K562 (cell line): ENCODE measurements at regions not wholly inside any gene's neighbourhood (a gene's known extent, or its start where the extent isn't known, plus 50 kb on each side); places are given as distances from the start of the nearest gene placed in this dataset.

ENCODE experiments used
- ELK1 ChIP-seq: sonication (generic); formaldehyde crosslinking; IDR thresholded peaks from 2 replicates; pipeline ENCODE4 v1.8.1; 2022; ENCODE audit warnings: missing genetic modification reagents
- FIP1L1 ChIP-seq: fragments of 200-400 bp; formaldehyde crosslinking; IDR thresholded peaks from 2 replicates; pipeline ENCODE4 v1.6.1; 2018; ENCODE audit warnings: mild to moderate bottlenecking, low read depth, low read length; ENCODE audit not compliant: poor library complexity, severe bottlenecking
- FOXP1 ChIP-seq: sonication (generic); formaldehyde crosslinking; IDR thresholded peaks from 2 replicates; pipeline ENCODE4 v1.8.0; 2022; ENCODE audit warnings: mild to moderate bottlenecking, missing genetic modification reagents
- HNRNPLL ChIP-seq: fragments of 200-400 bp; formaldehyde crosslinking; IDR thresholded peaks from 2 replicates; pipeline ENCODE4 v1.6.1; 2017; ENCODE audit warnings: low read length, low read depth, mild to moderate bottlenecking; ENCODE audit not compliant: poor library complexity, severe bottlenecking
- HNRNPUL1 ChIP-seq: fragments of 200-400 bp; formaldehyde crosslinking; IDR thresholded peaks from 2 replicates; pipeline ENCODE4 v1.6.1; 2017; ENCODE audit warnings: low read length
- LCOR ChIP-seq: sonication (generic); formaldehyde crosslinking; IDR thresholded peaks from 2 replicates; pipeline ENCODE4 v1.8.0; 2022; ENCODE audit warnings: mild to moderate bottlenecking, missing genetic modification reagents
- MCM7 ChIP-seq, 2 experiments: fragments of 450-650 bp; IDR thresholded peaks; 2 replicates each; pipeline ENCODE4 v1.6.1; 2016 to 2018
- PHF20 ChIP-seq: fragments of 450-650 bp; IDR thresholded peaks from 2 replicates; pipeline ENCODE4 v1.6.1; 2018; ENCODE audit not compliant: partially characterized antibody
- PPARD ChIP-seq: fragments of 250-450 bp; sonication (Bioruptor Pico); IDR thresholded peaks from 2 replicates; pipeline ENCODE4 v1.8.0; 2022; ENCODE audit warnings: inconsistent platforms, mild to moderate bottlenecking, moderate library complexity
- PRDM10 ChIP-seq: fragments of 450-650 bp; IDR thresholded peaks from 2 replicates; pipeline ENCODE4 v1.6.1; 2018; ENCODE audit not compliant: partially characterized antibody
- PTTG1 ChIP-seq: fragments of 450-650 bp; IDR thresholded peaks from 2 replicates; pipeline ENCODE4 v1.6.1; 2016; ENCODE audit warnings: low read depth, mild to moderate bottlenecking, missing genetic modification characterization, missing compliant biosample characterization
- SIN3A ChIP-seq, 2 experiments: fragments of 150-350 bp in 1 of 2; IDR thresholded peaks; 2 replicates each; pipeline ENCODE4 v1.6.1; 2011 to 2016; ENCODE audit warnings: borderline replicate concordance in 2 of 2, low read depth in 2 of 2, low read length in 2 of 2, mild to moderate bottlenecking in 2 of 2, moderate library complexity in 2 of 2; ENCODE audit not compliant: control insufficient read depth in 1 of 2
- SMC3 ChIP-seq: conservative IDR thresholded peaks from 2 replicates; pipeline ENCODE4 v1.6.1; 2011; ENCODE audit warnings: low read depth, low read length, improper control_type of control experiment; ENCODE audit not compliant: insufficient read depth
- ZNF143 ChIP-seq: sonication (generic); formaldehyde crosslinking; IDR thresholded peaks from 2 replicates; pipeline ENCODE4 v1.9.0; 2022; ENCODE audit warnings: mild to moderate bottlenecking, missing genetic modification reagents
- ZNF165 ChIP-seq: fragments of 250-450 bp; sonication (Bioruptor Pico); IDR thresholded peaks from 2 replicates; pipeline ENCODE4 v1.4.0; 2020; ENCODE audit warnings: borderline replicate concordance
- ZNF184 ChIP-seq: sonication (generic); formaldehyde crosslinking; IDR thresholded peaks from 2 replicates; pipeline ENCODE4 v1.5.0; 2020; ENCODE audit warnings: missing genetic modification reagents
- ZNF431 ChIP-seq: sonication (generic); formaldehyde crosslinking; IDR thresholded peaks from 2 replicates; pipeline ENCODE4 v1.8.0; 2022; ENCODE audit warnings: mild to moderate bottlenecking, missing genetic modification reagents
- ZNF436 ChIP-seq: fragments of 250-450, 450-650 bp; sonication (Bioruptor Pico); formaldehyde crosslinking; IDR thresholded peaks from 2 replicates; pipeline ENCODE4 v1.7.0; 2020; ENCODE audit warnings: mild to moderate bottlenecking
- ZNF561 ChIP-seq: fragments of 450-650 bp; formaldehyde crosslinking; conservative IDR thresholded peaks from 2 replicates; pipeline ENCODE4 v1.4.0; 2020; ENCODE audit warnings: mild to moderate bottlenecking, moderate library complexity
- ZNF589 ChIP-seq: fragments of 200-800 bp; sonication (Bioruptor generic); IDR thresholded peaks from 2 replicates; pipeline ENCODE4 v1.6.1; 2016; ENCODE audit warnings: low read depth, missing genetic modification characterization, missing compliant biosample characterization
- TF ChIP-seq, protein P1 (sequence below): fragments of 250-450 bp; sonication (Bioruptor Pico); IDR thresholded peaks from 2 replicates; pipeline ENCODE4 v1.4.0; 2020; ENCODE audit warnings: borderline replicate concordance
- TF ChIP-seq, protein P2 (sequence below): fragments of 250-450 bp; sonication (Bioruptor Pico); IDR thresholded peaks from 2 replicates; pipeline ENCODE4 v1.8.0; 2021; ENCODE audit warnings: moderate library complexity, mild to moderate bottlenecking, inconsistent platforms

DNA sequence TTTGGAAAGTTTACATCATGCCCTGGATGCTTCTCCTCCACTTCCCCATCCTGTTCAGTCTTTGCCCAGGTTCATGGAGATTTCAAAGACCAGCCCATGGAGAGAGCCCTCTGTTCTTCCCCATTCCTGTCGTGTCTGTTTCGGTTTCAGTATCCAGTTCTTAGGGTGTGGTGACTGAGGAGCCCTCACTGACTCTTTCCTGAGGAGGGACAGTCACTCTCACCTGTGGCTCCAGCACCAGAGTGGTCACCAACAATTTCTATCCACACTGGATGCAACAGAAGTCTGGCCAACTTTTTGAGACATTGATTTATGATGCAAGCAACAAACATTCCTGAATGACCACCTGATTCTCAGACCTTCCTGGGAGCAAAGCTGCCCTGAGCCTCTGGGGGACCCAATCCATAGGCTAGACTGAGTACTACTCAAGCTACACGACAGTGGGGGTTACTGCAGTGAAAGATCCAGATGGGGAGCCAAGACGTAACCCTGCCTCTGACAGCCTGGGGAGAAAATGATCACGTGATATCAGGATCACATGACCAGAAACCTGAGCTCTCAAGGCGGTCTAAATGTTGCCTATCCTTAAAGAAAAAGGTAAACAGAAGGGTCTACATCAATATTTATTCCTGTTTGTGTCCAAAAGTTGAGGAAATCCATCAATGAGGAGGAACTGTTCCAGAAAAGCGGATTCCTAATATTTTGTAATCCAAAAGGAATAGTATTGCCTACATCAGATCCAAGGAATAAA, 76.2 kb upstream of the VPREB1 start (continued):
- TF ChIP-seq, protein P1, sequence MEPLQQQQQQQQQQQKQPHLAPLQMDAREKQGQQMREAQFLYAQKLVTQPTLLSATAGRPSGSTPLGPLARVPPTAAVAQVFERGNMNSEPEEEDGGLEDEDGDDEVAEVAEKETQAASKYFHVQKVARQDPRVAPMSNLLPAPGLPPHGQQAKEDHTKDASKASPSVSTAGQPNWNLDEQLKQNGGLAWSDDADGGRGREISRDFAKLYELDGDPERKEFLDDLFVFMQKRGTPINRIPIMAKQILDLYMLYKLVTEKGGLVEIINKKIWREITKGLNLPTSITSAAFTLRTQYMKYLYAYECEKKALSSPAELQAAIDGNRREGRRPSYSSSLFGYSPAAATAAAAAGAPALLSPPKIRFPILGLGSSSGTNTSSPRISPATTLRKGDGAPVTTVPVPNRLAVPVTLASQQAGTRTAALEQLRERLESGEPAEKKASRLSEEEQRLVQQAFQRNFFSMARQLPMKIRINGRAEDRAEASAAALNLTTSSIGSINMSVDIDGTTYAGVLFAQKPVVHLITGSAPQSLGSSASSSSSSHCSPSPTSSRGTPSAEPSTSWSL (CRISPR knock-in tag): peak; percentile 98
- TF ChIP-seq ZNF165 (peak; percentile 93), MCM7 (IDR thresholded peaks at IDR 0.05) (no peak), ZNF431 (CRISPR knock-in tag) (0 out of 2 replicates have a peak, but pooled peaks have one; percentile 44), PHF20 (peak; percentile 99), LCOR (CRISPR knock-in tag) (peak; percentile 48; the same call in 1 of the 2 replicates), FOXP1 (0 out of 2 replicates have a peak, but pooled peaks have one; percentile 67), FIP1L1 (no peak), ZNF184 (CRISPR knock-in tag) (no peak), HNRNPUL1 (0 out of 2 replicates have a peak, but pooled peaks have one; percentile 28), PPARD (CRISPR knock-in tag) (no peak), ELK1 (CRISPR knock-in tag) (no peak), PRDM10 (no peak), HNRNPLL (no peak), SMC3 (no peak), PTTG1 (tag) (peak; percentile 80), ZNF561 (0 out of 2 replicates have a peak, but pooled peaks have one; percentile 3), ZNF589 (peak; percentile 98), ZNF436 (CRISPR knock-in tag) (no peak), SIN3A (IDR thresholded peaks at IDR 0.05; ENCODE audit: borderline replicate concordance in 2 of 2, control insufficient read depth in 1 of 2, low read depth in 2 of 2, low read length in 2 of 2) (peak in 1 of 2 experiments; percentile 95; a peak in 2 of 4 replicates), ZNF143 (peak; percentile 48; the same call in 1 of the 2 replicates)
- TF ChIP-seq, protein P2, sequence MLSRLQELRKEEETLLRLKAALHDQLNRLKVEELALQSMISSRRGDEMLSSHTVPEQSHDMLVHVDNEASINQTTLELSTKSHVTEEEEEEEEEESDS (CRISPR knock-in tag): no peak
